ENCODE measurements at regions not wholly inside any gene's neighbourhood (a gene's known extent, or its start where the extent isn't known, plus 50 kb on each side); places are given as distances from the start of the nearest gene placed in this dataset.

- TF ChIP-seq RBBP5 (conservative IDR thresholded peaks at IDR 0.05): no peak
- TF ChIP-seq HDAC2 (IDR thresholded peaks at IDR 0.05): no peak
- no peak for TF ChIP-seq CREB1 (IDR thresholded peaks at IDR 0.05; ENCODE audit: low read depth)
- no peak for TF ChIP-seq CHD2 (IDR thresholded peaks at IDR 0.05; ENCODE audit: borderline replicate concordance, low read depth, low read length)
- TF ChIP-seq, protein P1, sequence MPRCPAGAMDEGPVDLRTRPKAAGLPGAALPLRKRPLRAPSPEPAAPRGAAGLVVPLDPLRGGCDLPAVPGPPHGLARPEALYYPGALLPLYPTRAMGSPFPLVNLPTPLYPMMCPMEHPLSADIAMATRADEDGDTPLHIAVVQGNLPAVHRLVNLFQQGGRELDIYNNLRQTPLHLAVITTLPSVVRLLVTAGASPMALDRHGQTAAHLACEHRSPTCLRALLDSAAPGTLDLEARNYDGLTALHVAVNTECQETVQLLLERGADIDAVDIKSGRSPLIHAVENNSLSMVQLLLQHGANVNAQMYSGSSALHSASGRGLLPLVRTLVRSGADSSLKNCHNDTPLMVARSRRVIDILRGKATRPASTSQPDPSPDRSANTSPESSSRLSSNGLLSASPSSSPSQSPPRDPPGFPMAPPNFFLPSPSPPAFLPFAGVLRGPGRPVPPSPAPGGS (IDR thresholded peaks at IDR 0.05; ENCODE audit: borderline replicate concordance, insufficient read depth, low read depth, low read length, poor library complexity, severe bottlenecking): no peak
- TF ChIP-seq FOXK2 (IDR thresholded peaks at IDR 0.05): no peak
- TF ChIP-seq ATF7 (IDR thresholded peaks at IDR 0.05; ENCODE audit: low read depth): no peak
- TF ChIP-seq NFYB (IDR thresholded peaks at IDR 0.05; ENCODE audit: insufficient read depth, low read depth, low read length): no peak
- no peak for TF ChIP-seq CUX1 (IDR thresholded peaks at IDR 0.05; ENCODE audit: insufficient replicate concordance, low read depth, low read length)
- no peak for TF ChIP-seq CTCF (IDR thresholded peaks at IDR 0.05 in 2 of 3, conservative IDR thresholded peaks at IDR 0.05 in 1 of 3; ENCODE audit: control insufficient read depth in 2 of 3, extremely low read depth in 1 of 3, insufficient read depth in 1 of 3, low read depth in 3 of 3, low read length in 3 of 3)
Measured at GRCh38 chr2:71945603-71945959, 202.1 kb downstream of the CYP26B1 start.

All from GM12878 (cell line).